ENCODE measurements at regions not wholly inside any gene's neighbourhood (a gene's known extent, or its start where the extent isn't known, plus 50 kb on each side); places are given as distances from the start of the nearest gene placed in this dataset.

DNA sequence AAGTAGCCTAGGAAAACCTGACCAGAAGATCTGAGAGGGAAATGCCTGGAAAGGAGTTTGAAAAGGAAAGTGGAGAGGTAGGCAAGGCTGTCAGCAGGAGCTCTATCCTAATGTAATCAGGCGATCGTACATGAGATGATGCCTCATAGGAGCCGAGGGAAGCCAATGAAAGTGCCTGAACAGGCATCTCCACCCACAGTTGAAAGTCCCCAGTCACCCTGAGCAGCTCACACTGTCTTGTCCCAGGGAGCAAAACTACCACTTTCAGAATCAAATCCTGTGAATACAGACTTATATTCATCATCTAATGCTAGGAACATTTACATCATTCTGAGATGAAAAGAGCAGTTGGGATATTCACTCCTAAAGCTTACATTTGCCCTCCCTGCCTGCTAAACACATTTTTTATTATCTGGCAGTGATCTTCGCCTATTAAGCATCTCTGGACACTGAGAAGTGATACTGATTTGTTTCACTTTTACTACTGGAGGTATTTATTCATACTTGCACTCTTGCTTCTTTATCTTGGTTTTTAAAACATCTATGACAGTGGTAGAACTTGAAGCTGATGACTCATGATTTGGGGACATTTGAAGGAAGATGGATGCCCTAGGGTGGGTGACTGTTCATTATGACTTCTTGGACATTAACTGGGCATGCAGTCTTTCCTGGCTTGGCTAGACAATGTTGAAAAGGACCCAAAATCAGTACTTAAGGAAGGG is 221.6 kb downstream of the SEC16B start:
- Histone ChIP-seq H3K36me3 (ENCODE audit: control insufficient read depth in 2 of 2, insufficient read depth in 2 of 2, low read length in 1 of 2) (no peaks in the 10 kb centered on the region), H3K4me1 (ENCODE audit: control insufficient read depth in 2 of 2, insufficient read depth in 2 of 2, low read length in 1 of 2) (no peaks in the 10 kb centered on the region), H3K27me3 (ENCODE audit: control insufficient read depth in 1 of 2, insufficient read depth in 2 of 2, low read length in 2 of 2) (no peaks in the 10 kb centered on the region), H3K9me3 (ENCODE audit: control insufficient read depth in 2 of 2, insufficient read depth in 1 of 2, low read depth in 1 of 2, low read length in 1 of 2) (no peaks in the 10 kb centered on the region), H3K4me3 (ENCODE audit: low read depth in 1 of 2, low read length in 2 of 2) (no peak overlapping the region), H3K27ac (ENCODE audit: low read depth in 2 of 2, low read length in 1 of 2) (no peak overlapping the region)
- 76 to 85% methylated on average over 4 of the region's 4 CpGs for WGBS, 2 donors

- H3K27ac ChIP-seq (ENCODE audit: low read depth in 2 of 2, low read length in 1 of 2), result no peak overlapping the region
- no peaks in the 10 kb centered on the region for H3K4me1 ChIP-seq (ENCODE audit: control insufficient read depth in 2 of 2, insufficient read depth in 2 of 2, low read length in 1 of 2)
- whole genome bisulfite sequencing, 2 donors, result 73 to 77% methylated on average over 3 of the region's 3 CpGs
- no peak overlapping the region for H3K4me3 ChIP-seq (ENCODE audit: low read depth in 1 of 2, low read length in 2 of 2)
- no peaks in the 10 kb centered on the region for H3K36me3 ChIP-seq (ENCODE audit: control insufficient read depth in 2 of 2, insufficient read depth in 2 of 2, low read length in 1 of 2)
- no peaks in the 10 kb centered on the region for H3K27me3 ChIP-seq (ENCODE audit: control insufficient read depth in 1 of 2, insufficient read depth in 2 of 2, low read length in 2 of 2)
- H3K9me3 ChIP-seq (ENCODE audit: control insufficient read depth in 2 of 2, insufficient read depth in 1 of 2, low read depth in 1 of 2, low read length in 1 of 2), result no peaks in the 10 kb centered on the region
Measured at GRCh38 chr1:177746155-177746554, 223.7 kb downstream of the SEC16B start.

- H3K9me3 ChIP-seq (ENCODE audit: control insufficient read depth in 2 of 2, insufficient read depth in 1 of 2, low read depth in 1 of 2, low read length in 1 of 2), result no peaks in the 10 kb centered on the region
- WGBS, 2 donors, result 80 to 91% methylated on average over 1 of the region's 1 CpG
- H3K4me3 ChIP-seq (ENCODE audit: low read depth in 1 of 2, low read length in 2 of 2), result no peak overlapping the region
- H3K36me3 ChIP-seq (ENCODE audit: control insufficient read depth in 2 of 2, insufficient read depth in 2 of 2, low read length in 1 of 2), result no peaks in the 10 kb centered on the region
- no peaks in the 10 kb centered on the region for H3K27me3 ChIP-seq (ENCODE audit: control insufficient read depth in 1 of 2, insufficient read depth in 2 of 2, low read length in 2 of 2)
- H3K4me1 ChIP-seq (ENCODE audit: control insufficient read depth in 2 of 2, insufficient read depth in 2 of 2, low read length in 1 of 2), result no peaks in the 10 kb centered on the region
- H3K27ac ChIP-seq (ENCODE audit: low read depth in 2 of 2, low read length in 1 of 2), result no peak overlapping the region
Measured at GRCh38 chr1:177744906-177745305, 225.0 kb downstream of the SEC16B start.

DNA sequence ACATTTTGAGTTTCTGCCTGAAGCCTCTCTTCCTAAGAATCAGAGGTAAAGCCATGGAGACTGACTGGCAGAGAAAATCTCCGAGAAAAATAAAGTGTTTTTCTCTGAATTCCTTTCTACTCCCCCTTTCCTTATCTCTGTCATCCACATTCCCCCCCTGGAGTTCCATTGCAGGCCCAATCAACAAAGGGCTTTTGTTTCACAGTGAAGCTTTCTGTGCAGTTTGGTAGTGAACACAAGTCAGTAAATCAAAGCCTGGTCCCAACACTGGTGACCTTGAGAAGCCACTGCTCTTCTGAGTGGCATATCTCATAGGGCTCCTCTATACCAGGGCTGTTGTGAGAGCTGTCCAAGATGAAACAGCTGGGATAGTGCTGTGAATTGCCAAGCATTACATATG is 228.4 kb downstream of the SEC16B start:
- 29 to 56% methylated on average over 1 of the region's 1 CpG for WGBS, 2 donors
- Histone ChIP-seq H3K4me3 (ENCODE audit: low read depth in 1 of 2, low read length in 2 of 2) (no peak overlapping the region), H3K4me1 (ENCODE audit: control insufficient read depth in 2 of 2, insufficient read depth in 2 of 2, low read length in 1 of 2) (no peaks in the 10 kb centered on the region), H3K27me3 (ENCODE audit: control insufficient read depth in 1 of 2, insufficient read depth in 2 of 2, low read length in 2 of 2) (no peaks in the 10 kb centered on the region), H3K9me3 (ENCODE audit: control insufficient read depth in 2 of 2, insufficient read depth in 1 of 2, low read depth in 1 of 2, low read length in 1 of 2) (no peaks in the 10 kb centered on the region), H3K27ac (ENCODE audit: low read depth in 2 of 2, low read length in 1 of 2) (no peak overlapping the region), H3K36me3 (ENCODE audit: control insufficient read depth in 2 of 2, insufficient read depth in 2 of 2, low read length in 1 of 2) (no peaks in the 10 kb centered on the region)

- Histone ChIP-seq H3K9me3 (ENCODE audit: control insufficient read depth in 2 of 2, insufficient read depth in 1 of 2, low read depth in 1 of 2, low read length in 1 of 2) (no peaks in the 10 kb centered on the region), H3K27me3 (ENCODE audit: control insufficient read depth in 1 of 2, insufficient read depth in 2 of 2, low read length in 2 of 2) (no peaks in the 10 kb centered on the region), H3K36me3 (ENCODE audit: control insufficient read depth in 2 of 2, insufficient read depth in 2 of 2, low read length in 1 of 2) (no peaks in the 10 kb centered on the region), H3K4me1 (ENCODE audit: control insufficient read depth in 2 of 2, insufficient read depth in 2 of 2, low read length in 1 of 2) (no peaks in the 10 kb centered on the region), H3K4me3 (ENCODE audit: low read depth in 1 of 2, low read length in 2 of 2) (no peak overlapping the region), H3K27ac (ENCODE audit: low read depth in 2 of 2, low read length in 1 of 2) (no peak overlapping the region)
- WGBS, 2 donors, result 82 to 86% methylated on average over 2 of the region's 2 CpGs
Measured at GRCh38 chr1:177739780-177740179, 230.1 kb downstream of the SEC16B start.

DNA sequence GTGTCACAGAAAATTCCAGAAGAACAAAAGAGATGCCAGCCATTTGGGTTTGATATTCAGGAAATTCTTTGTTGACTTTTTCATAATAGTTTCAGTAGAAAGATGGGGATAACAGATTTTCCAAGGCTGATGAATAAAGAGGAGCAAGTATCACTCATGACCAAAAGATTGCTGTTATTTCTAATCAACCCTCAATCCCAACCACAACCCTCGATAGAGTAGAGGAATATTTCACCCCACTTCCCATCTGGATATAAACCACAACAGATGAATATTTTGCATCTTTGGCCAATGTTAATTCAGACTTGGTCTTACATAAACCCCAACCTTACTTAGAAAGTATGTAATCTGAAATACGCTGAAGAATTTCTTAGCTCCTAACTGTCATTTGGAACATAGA is 232.4 kb downstream of the SEC16B start:
- Histone ChIP-seq H3K4me1 (ENCODE audit: control insufficient read depth in 2 of 2, insufficient read depth in 2 of 2, low read length in 1 of 2) (no peaks in the 10 kb centered on the region), H3K9me3 (ENCODE audit: control insufficient read depth in 2 of 2, insufficient read depth in 1 of 2, low read depth in 1 of 2, low read length in 1 of 2) (no peaks in the 10 kb centered on the region), H3K27me3 (ENCODE audit: control insufficient read depth in 1 of 2, insufficient read depth in 2 of 2, low read length in 2 of 2) (no peaks in the 10 kb centered on the region), H3K4me3 (ENCODE audit: low read depth in 1 of 2, low read length in 2 of 2) (no peak overlapping the region), H3K27ac (ENCODE audit: low read depth in 2 of 2, low read length in 1 of 2) (no peak overlapping the region), H3K36me3 (ENCODE audit: control insufficient read depth in 2 of 2, insufficient read depth in 2 of 2, low read length in 1 of 2) (no peaks in the 10 kb centered on the region)
- 84 to 85% methylated on average over 2 of the region's 2 CpGs for WGBS, 2 donors

DNA sequence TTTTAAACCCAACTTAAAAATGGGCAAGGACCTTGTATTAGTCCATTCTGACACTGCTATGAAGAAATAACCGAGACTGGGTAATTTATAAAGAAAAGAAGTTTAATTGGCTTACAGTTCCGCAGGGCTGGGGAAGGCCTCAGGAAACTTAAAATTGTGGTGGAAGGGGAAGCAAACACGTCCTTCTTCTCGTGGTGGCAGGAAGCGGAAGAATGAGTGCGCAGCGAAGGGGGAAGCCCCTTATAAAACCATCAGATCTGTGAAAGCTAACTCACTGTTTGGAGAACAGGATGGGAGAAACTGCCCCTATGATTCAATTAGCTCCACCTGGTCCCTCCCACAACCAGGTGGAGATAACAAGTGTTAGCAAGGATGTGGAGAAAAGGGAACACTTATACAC is 237.7 kb downstream of the SEC16B start:
- no peaks in the 10 kb centered on the region for H3K4me1 ChIP-seq (ENCODE audit: control insufficient read depth in 2 of 2, insufficient read depth in 2 of 2, low read length in 1 of 2)
- H3K27ac ChIP-seq (ENCODE audit: low read depth in 2 of 2, low read length in 1 of 2), result no peak overlapping the region
- H3K9me3 ChIP-seq (ENCODE audit: control insufficient read depth in 2 of 2, insufficient read depth in 1 of 2, low read depth in 1 of 2, low read length in 1 of 2), result no peaks in the 10 kb centered on the region
- 75 to 81% methylated on average over 7 of the region's 7 CpGs for WGBS, 2 donors
- no peaks in the 10 kb centered on the region for H3K27me3 ChIP-seq (ENCODE audit: control insufficient read depth in 1 of 2, insufficient read depth in 2 of 2, low read length in 2 of 2)
- no peak overlapping the region for H3K4me3 ChIP-seq (ENCODE audit: low read depth in 1 of 2, low read length in 2 of 2)
- no peaks in the 10 kb centered on the region for H3K36me3 ChIP-seq (ENCODE audit: control insufficient read depth in 2 of 2, insufficient read depth in 2 of 2, low read length in 1 of 2)

- H3K36me3 ChIP-seq (ENCODE audit: control insufficient read depth in 2 of 2, insufficient read depth in 2 of 2, low read length in 1 of 2), result no peaks in the 10 kb centered on the region
- H3K4me3 ChIP-seq (ENCODE audit: low read depth in 1 of 2, low read length in 2 of 2), result no peak overlapping the region
- H3K9me3 ChIP-seq (ENCODE audit: control insufficient read depth in 2 of 2, insufficient read depth in 1 of 2, low read depth in 1 of 2, low read length in 1 of 2), result no peaks in the 10 kb centered on the region
- no peaks in the 10 kb centered on the region for H3K27me3 ChIP-seq (ENCODE audit: control insufficient read depth in 1 of 2, insufficient read depth in 2 of 2, low read length in 2 of 2)
- no peaks in the 10 kb centered on the region for H3K4me1 ChIP-seq (ENCODE audit: control insufficient read depth in 2 of 2, insufficient read depth in 2 of 2, low read length in 1 of 2)
- 9 to 17% methylated on average over 1 of the region's 1 CpG for WGBS, 2 donors
- no peak overlapping the region for H3K27ac ChIP-seq (ENCODE audit: low read depth in 2 of 2, low read length in 1 of 2)
Measured at GRCh38 chr1:177729646-177730045, 240.2 kb downstream of the SEC16B start.

GRCh38 chr1:177723533-177723932 is 246.3 kb downstream of the SEC16B start:
- no peak overlapping the region for H3K4me3 ChIP-seq (ENCODE audit: low read depth in 1 of 2, low read length in 2 of 2)
- H3K27ac ChIP-seq (ENCODE audit: low read depth in 2 of 2, low read length in 1 of 2), result no peak overlapping the region
- H3K9me3 ChIP-seq (ENCODE audit: control insufficient read depth in 2 of 2, insufficient read depth in 1 of 2, low read depth in 1 of 2, low read length in 1 of 2), result peaks cover 0 to 3% of the 10 kb centered on the region in 2 donors
- H3K4me1 ChIP-seq (ENCODE audit: control insufficient read depth in 2 of 2, insufficient read depth in 2 of 2, low read length in 1 of 2), result no peaks in the 10 kb centered on the region
- no peaks in the 10 kb centered on the region for H3K36me3 ChIP-seq (ENCODE audit: control insufficient read depth in 2 of 2, insufficient read depth in 2 of 2, low read length in 1 of 2)
- H3K27me3 ChIP-seq (ENCODE audit: control insufficient read depth in 1 of 2, insufficient read depth in 2 of 2, low read length in 2 of 2), result no peaks in the 10 kb centered on the region
